Fibroblast of pulmonary artery (primary cell): ENCODE measurements at regions not wholly inside any gene's neighbourhood (a gene's known extent, or its start where the extent isn't known, plus 50 kb on each side); places are given as distances from the start of the nearest gene placed in this dataset.
"Not testable (repeated sequence)": the region's sequence is repeated elsewhere in the genome, so short reads cannot be mapped to it uniquely, and the experiment has no call there.

ENCODE experiments used
- DNase-seq: peaks from one replicate; pipeline ENCODE4 v3.0.0-alpha.2; 2010; ENCODE audit warnings: low read depth
- H3K4me3 ChIP-seq: replicated peaks from 2 replicates; pipeline ENCODE4 v1.5.1; 2011; ENCODE audit warnings: low read depth, mild to moderate bottlenecking, control low read depth, low read length, moderate library complexity
- CTCF ChIP-seq: IDR thresholded peaks from 2 replicates; pipeline ENCODE4 v1.5.1; 2011; ENCODE audit warnings: mild to moderate bottlenecking, control low read depth, low read length, inconsistent platforms; ENCODE audit errors: missing control alignments

DNA sequence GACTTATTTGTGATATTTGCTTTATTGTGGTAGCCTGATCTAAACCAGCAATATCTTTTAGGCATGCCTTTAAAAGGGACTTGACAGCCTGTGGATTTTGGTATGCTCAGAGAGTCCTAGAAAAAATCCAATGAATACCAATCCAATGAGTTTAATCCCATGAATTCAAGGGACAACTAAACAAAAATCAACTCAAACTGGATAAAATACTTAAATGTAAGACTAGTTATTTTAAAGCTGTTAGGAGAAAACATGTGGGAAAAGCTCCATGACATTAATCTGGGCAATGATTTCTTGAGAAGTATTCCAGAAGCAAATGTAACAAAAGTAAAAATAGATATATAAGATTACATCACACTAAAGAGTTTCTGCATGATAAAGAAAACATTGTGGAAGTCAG is 711.5 kb upstream of the PITX2 start:
- TF ChIP-seq CTCF = no peak
- no peak for DNase-seq

GRCh38 chr4:111337186-111337876 is 714.5 kb upstream of the PITX2 start:
- H3K4me3 ChIP-seq, DNase-seq: not testable (repeated sequence)

More for the DNA sequence above, 711.5 kb upstream of the PITX2 start:
- H3K4me3 ChIP-seq = no peak overlapping the region

- no peak for DNase-seq
- TF ChIP-seq CTCF = no peak
- H3K4me3 ChIP-seq = no peak overlapping the region
Measured at GRCh38 chr4:111359602-111360001, 736.7 kb upstream of the PITX2 start.

GRCh38 chr4:111360906-111361305 is 738.0 kb upstream of the PITX2 start:
- TF ChIP-seq CTCF = no peak
- no peak for DNase-seq
- H3K4me3 ChIP-seq = no peak overlapping the region

DNA sequence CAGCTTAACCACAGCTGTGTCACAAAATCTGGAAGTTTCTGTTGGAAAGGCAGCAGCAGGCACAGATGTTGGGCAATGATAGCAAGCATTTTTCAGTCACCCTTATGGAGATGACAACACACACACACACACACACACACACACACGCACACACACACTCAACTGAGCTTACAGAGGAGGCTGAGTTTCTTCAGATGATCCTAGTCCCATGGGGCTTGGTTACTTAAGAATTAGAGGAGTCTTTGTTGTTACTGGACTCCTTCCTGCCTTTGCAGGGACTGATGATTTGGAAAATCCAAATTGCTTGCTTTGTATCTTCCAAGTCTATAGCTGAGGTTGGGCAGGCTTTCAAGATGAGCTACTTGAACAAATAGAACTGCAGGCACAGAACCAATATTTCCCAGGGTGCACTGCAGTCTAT is 740.1 kb upstream of the PITX2 start:
- peak; percentile 1 for DNase-seq
- no peak for TF ChIP-seq CTCF
- H3K4me3 ChIP-seq = no peak overlapping the region

DNA sequence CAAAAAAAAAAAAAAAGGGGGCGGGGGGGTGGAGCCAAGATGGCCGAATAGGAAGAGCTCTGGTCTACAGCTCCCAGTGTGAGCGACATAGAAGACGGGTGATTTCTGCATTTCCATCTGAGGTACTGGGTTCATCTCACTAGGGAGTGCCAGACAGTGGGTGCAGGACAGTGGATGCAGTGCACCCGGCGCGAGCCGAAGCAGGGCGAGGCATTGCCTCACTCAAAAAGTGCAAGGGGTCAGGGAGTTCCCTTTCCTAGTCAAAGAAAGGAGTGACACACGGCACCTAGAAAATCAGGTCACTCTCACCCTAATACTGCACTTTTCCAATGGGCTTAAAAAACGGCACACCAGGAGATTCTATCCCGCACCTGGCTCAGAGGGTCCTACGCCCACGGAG is 755.0 kb upstream of the PITX2 start:
- not testable (repeated sequence) for H3K4me3 ChIP-seq, DNase-seq

DNA sequence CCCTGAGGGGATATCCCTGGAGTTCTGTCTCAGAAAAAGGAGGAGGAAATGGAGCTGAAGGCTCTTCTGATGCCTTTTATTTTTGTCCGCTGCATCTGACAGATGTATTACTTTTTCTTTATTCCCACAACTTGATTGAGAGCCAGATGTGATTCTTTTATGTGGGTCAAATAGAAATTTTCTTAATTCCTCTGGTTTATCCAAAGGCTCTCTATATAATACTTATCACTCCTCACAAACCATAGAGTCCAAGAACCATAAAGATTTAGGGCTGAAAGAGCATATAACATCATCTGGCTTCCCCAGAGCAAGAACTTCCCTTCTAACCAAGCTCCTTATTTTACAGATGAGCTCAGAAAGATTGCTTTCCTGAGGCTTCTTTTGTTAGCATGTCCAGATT is 756.7 kb upstream of the FAM241A start:
- no peak for TF ChIP-seq CTCF
- no peak overlapping the region for H3K4me3 ChIP-seq
- no peak for DNase-seq

DNA sequence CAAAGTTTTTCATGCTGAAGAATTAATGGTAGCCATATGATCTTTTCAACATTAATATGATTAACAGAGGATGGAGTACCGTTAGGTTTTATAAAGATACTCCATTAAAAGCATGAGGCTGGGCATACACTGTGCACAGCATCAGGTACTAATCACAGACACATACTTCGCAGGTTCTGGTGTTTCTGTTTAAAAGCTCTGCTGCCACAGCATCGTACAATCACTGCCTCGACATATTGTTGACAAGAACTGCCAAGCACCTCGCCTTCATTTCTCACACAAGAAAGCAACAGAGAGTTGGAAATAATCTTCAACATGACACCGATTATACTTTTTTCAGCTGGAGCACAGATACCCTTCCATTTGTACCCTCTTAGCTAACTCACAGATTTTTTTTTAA is 753.4 kb upstream of the FAM241A start:
- no peak for TF ChIP-seq CTCF
- DNase-seq = no peak
- no peak overlapping the region for H3K4me3 ChIP-seq
